WTC11 (cell line): ENCODE measurements at regions not wholly inside any gene's neighbourhood (a gene's known extent, or its start where the extent isn't known, plus 50 kb on each side); places are given as distances from the start of the nearest gene placed in this dataset.
A peak's percentile ranks its signal among the peaks of the same experiment; 100 is the strongest.

Source experiments
- ATAC-seq: fragments of 200-7000 bp; cut with Tn5 transposase; 2 replicates; pipeline ENCODE4 v1.10.0; 2021; ENCODE audit warnings: mild to moderate bottlenecking, moderate library complexity
- CTCF ChIA-PET: fragments of 300-600 bp; sonication (Branson Sonifier 250); formaldehyde crosslinking; loops from one replicate; lab custom pipeline; 2021; ENCODE audit warnings: antibody characterized with exemption; lab: Charles Lee
- POLR2A ChIA-PET: fragments of 350-600 bp; sonication (Branson Sonifier 250); formaldehyde crosslinking; loops from one replicate; lab custom pipeline; 2021; ENCODE audit warnings: antibody characterized with exemption; lab: Charles Lee
- DNase-seq: peaks from one replicate; pipeline ENCODE4 v3.0.0; 2021; ENCODE audit warnings: low spot score
- H3K27ac Mint-ChIP-seq: 2 replicates; pipeline ENCODE4 v1.8.0; 2021; ENCODE audit warnings: mixed read lengths
- H3K27me3 Mint-ChIP-seq: 2 replicates; pipeline ENCODE4 v1.8.0; 2021; ENCODE audit warnings: low read depth, mild to moderate bottlenecking, moderate library complexity, mixed read lengths
- H3K36me3 Mint-ChIP-seq: 2 replicates; pipeline ENCODE4 v1.8.0; 2021; ENCODE audit warnings: mixed read lengths
- H3K4me1 Mint-ChIP-seq: 2 replicates; pipeline ENCODE4 v1.8.0; 2022; ENCODE audit warnings: mixed read lengths
- H3K4me3 Mint-ChIP-seq: 2 replicates; pipeline ENCODE4 v1.8.0; 2021; ENCODE audit warnings: mild to moderate bottlenecking, moderate library complexity, mixed read lengths
- H3K9me3 Mint-ChIP-seq: 2 replicates; pipeline ENCODE4 v1.8.0; 2021; ENCODE audit warnings: mixed read lengths
- CREB1 ChIP-seq: sonication (generic); formaldehyde crosslinking; IDR thresholded peaks from 2 replicates; pipeline ENCODE4 v1.8.0; 2023; ENCODE audit warnings: mild to moderate bottlenecking, missing genetic modification reagents
- FOXJ3 ChIP-seq: sonication (generic); formaldehyde crosslinking; IDR thresholded peaks from 2 replicates; pipeline ENCODE4 v1.9.0; 2021; ENCODE audit warnings: missing genetic modification reagents, mild to moderate bottlenecking, borderline replicate concordance
- FOXK1 ChIP-seq: sonication (generic); formaldehyde crosslinking; IDR thresholded peaks from 2 replicates; pipeline ENCODE4 v1.8.0; 2022; ENCODE audit warnings: mild to moderate bottlenecking, moderate library complexity, missing genetic modification reagents
- GRHL2 ChIP-seq: fragments of 250-450 bp; sonication (Bioruptor Pico); IDR thresholded peaks from 2 replicates; pipeline ENCODE4 v1.8.0; 2022; ENCODE audit warnings: mild to moderate bottlenecking, moderate library complexity; ENCODE audit not compliant: insufficient replicate concordance, severe bottlenecking
- GTF2I ChIP-seq: fragments of 250-450 bp; sonication (Bioruptor Pico); conservative IDR thresholded peaks from 2 replicates; pipeline ENCODE4 v1.4.0; 2021; ENCODE audit warnings: mild to moderate bottlenecking
- JUN ChIP-seq: sonication (generic); formaldehyde crosslinking; IDR thresholded peaks from 2 replicates; pipeline ENCODE4 v1.8.0; 2023; ENCODE audit warnings: mild to moderate bottlenecking, missing genetic modification reagents
- MYBL2 ChIP-seq: sonication (generic); formaldehyde crosslinking; IDR thresholded peaks from 2 replicates; pipeline ENCODE4 v1.8.1; 2023; ENCODE audit warnings: mild to moderate bottlenecking, moderate library complexity, missing genetic modification reagents
- NFATC4 ChIP-seq: fragments of 250-450 bp; sonication (Bioruptor Pico); IDR thresholded peaks from 2 replicates; pipeline ENCODE4 v1.9.0; 2021; ENCODE audit warnings: mild to moderate bottlenecking
- OVOL2 ChIP-seq: fragments of 250-450 bp; sonication (Bioruptor Pico); IDR thresholded peaks from 2 replicates; pipeline ENCODE4 v1.9.0; 2021; ENCODE audit warnings: mild to moderate bottlenecking, borderline replicate concordance
- TCF7 ChIP-seq: sonication (generic); formaldehyde crosslinking; IDR thresholded peaks from 2 replicates; pipeline ENCODE4 v1.8.0; 2022; ENCODE audit warnings: mild to moderate bottlenecking, low read depth, missing genetic modification reagents, moderate library complexity
- TP53 ChIP-seq: sonication (generic); formaldehyde crosslinking; IDR thresholded peaks from 2 replicates; pipeline ENCODE4 v1.8.1; 2023; ENCODE audit warnings: mild to moderate bottlenecking, missing genetic modification reagents
- ZNF138 ChIP-seq: sonication (generic); formaldehyde crosslinking; conservative IDR thresholded peaks from 2 replicates; pipeline ENCODE4 v1.8.1; 2022; ENCODE audit warnings: mild to moderate bottlenecking, moderate library complexity, missing genetic modification reagents
- ZNF263 ChIP-seq: sonication (generic); formaldehyde crosslinking; IDR thresholded peaks from 2 replicates; pipeline ENCODE4 v1.8.1; 2022; ENCODE audit warnings: low read depth, mild to moderate bottlenecking, moderate library complexity, missing genetic modification reagents
- TF ChIP-seq, protein P1 (sequence below): sonication (generic); formaldehyde crosslinking; IDR thresholded peaks from 2 replicates; pipeline ENCODE4 v1.8.1; 2023; ENCODE audit warnings: mild to moderate bottlenecking, missing genetic modification reagents, moderate library complexity
- TF ChIP-seq, protein P2 (sequence below): sonication (generic); formaldehyde crosslinking; IDR thresholded peaks from 2 replicates; pipeline ENCODE4 v1.8.0; 2022; ENCODE audit warnings: missing genetic modification reagents
- TF ChIP-seq, protein P3 (sequence below): sonication (generic); formaldehyde crosslinking; IDR thresholded peaks from 2 replicates; pipeline ENCODE4 v1.8.1; 2022; ENCODE audit warnings: mild to moderate bottlenecking, missing genetic modification reagents, moderate library complexity, borderline replicate concordance
- TF ChIP-seq, protein P4 (sequence below): fragments of 250-450 bp; sonication (Bioruptor Pico); IDR thresholded peaks from 2 replicates; pipeline ENCODE4 v1.8.0; 2021; ENCODE audit warnings: mild to moderate bottlenecking
- TF ChIP-seq, protein P5 (sequence below): sonication (generic); formaldehyde crosslinking; conservative IDR thresholded peaks from 2 replicates; pipeline ENCODE4 v1.8.1; 2022; ENCODE audit warnings: mild to moderate bottlenecking, missing genetic modification reagents
- TF ChIP-seq, protein P6 (sequence below): sonication (generic); formaldehyde crosslinking; IDR thresholded peaks from 2 replicates; pipeline ENCODE4 v1.8.1; 2022; ENCODE audit warnings: missing genetic modification reagents, borderline replicate concordance

DNA sequence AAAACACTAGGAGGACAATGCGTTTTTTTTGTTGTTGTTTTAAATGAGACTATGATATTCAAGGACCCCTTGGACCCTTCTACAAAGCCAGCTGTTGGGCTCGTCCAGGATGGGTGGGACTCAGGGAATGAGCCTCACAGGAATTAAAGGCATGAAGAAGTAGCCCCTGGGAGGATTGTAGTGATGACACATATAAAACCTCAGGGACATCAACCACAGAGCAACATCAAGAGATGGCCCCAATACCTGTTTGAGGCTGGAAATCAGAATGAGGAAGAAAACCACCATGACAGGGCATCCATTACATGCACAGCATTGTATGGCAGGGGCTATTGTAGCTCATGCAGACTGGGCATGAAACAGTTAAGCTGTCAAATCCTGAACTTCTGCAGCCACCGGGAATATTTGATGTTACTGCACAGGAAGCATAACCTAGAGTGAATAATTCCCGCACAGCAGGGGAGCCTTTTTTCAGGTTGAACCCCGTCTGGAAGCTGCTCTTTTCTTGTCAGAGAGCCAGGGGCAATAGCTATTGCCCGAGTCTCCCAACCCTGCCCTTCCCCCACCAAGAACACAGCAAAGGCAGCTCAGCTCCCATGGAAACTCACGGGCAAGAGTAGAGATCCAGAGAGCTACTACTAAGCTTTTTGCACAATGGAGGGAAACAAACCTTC lies 140.2 kb upstream of the FGGY start:
- ChIA-PET POLR2A (no interaction called here), CTCF (interaction anchor here (0.6 to 1.3 kb wide), 3 partner anchors 22 to 446 kb away, joined by 3 to 4 read pairs (median 3); no protein-coding TSS in a partner anchor)
- H3K4me3 Mint-ChIP-seq = no peak overlapping the region
- H3K36me3 Mint-ChIP-seq = peaks cover 23% of the 10 kb centered on the region
- H3K9me3 Mint-ChIP-seq = peaks cover 21% of the 10 kb centered on the region
- peak overlapping the region; percentile 70; the same call in 1 of the 2 replicates for H3K27ac Mint-ChIP-seq
- peaks cover 41% of the 10 kb centered on the region for H3K4me1 Mint-ChIP-seq
- TF ChIP-seq, protein P1, sequence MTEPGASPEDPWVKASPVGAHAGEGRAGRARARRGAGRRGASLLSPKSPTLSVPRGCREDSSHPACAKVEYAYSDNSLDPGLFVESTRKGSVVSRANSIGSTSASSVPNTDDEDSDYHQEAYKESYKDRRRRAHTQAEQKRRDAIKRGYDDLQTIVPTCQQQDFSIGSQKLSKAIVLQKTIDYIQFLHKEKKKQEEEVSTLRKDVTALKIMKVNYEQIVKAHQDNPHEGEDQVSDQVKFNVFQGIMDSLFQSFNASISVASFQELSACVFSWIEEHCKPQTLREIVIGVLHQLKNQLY (CRISPR knock-in tag) = no peak
- no peak for TF ChIP-seq GTF2I (CRISPR knock-in tag)
- TF ChIP-seq TP53 (CRISPR knock-in tag) = no peak
- TF ChIP-seq MYBL2 (CRISPR knock-in tag) = no peak
- no peak for TF ChIP-seq JUN (CRISPR knock-in tag)
- TF ChIP-seq FOXJ3 (CRISPR knock-in tag) = no peak
- TF ChIP-seq CREB1 = no peak
- TF ChIP-seq NFATC4 (CRISPR knock-in tag) = no peak
- no peak for TF ChIP-seq ZNF263 (CRISPR knock-in tag)
- TF ChIP-seq, protein P2, sequence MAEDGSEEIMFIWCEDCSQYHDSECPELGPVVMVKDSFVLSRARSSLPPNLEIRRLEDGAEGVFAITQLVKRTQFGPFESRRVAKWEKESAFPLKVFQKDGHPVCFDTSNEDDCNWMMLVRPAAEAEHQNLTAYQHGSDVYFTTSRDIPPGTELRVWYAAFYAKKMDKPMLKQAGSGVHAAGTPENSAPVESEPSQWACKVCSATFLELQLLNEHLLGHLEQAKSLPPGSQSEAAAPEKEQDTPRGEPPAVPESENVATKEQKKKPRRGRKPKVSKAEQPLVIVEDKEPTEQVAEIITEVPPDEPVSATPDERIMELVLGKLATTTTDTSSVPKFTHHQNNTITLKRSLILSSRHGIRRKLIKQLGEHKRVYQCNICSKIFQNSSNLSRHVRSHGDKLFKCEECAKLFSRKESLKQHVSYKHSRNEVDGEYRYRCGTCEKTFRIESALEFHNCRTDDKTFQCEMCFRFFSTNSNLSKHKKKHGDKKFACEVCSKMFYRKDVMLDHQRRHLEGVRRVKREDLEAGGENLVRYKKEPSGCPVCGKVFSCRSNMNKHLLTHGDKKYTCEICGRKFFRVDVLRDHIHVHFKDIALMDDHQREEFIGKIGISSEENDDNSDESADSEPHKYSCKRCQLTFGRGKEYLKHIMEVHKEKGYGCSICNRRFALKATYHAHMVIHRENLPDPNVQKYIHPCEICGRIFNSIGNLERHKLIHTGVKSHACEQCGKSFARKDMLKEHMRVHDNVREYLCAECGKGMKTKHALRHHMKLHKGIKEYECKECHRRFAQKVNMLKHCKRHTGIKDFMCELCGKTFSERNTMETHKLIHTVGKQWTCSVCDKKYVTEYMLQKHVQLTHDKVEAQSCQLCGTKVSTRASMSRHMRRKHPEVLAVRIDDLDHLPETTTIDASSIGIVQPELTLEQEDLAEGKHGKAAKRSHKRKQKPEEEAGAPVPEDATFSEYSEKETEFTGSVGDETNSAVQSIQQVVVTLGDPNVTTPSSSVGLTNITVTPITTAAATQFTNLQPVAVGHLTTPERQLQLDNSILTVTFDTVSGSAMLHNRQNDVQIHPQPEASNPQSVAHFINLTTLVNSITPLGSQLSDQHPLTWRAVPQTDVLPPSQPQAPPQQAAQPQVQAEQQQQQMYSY (CRISPR knock-in tag) = no peak
- TF ChIP-seq, protein P3, sequence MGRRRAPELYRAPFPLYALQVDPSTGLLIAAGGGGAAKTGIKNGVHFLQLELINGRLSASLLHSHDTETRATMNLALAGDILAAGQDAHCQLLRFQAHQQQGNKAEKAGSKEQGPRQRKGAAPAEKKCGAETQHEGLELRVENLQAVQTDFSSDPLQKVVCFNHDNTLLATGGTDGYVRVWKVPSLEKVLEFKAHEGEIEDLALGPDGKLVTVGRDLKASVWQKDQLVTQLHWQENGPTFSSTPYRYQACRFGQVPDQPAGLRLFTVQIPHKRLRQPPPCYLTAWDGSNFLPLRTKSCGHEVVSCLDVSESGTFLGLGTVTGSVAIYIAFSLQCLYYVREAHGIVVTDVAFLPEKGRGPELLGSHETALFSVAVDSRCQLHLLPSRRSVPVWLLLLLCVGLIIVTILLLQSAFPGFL = no peak
- no peak for TF ChIP-seq GRHL2 (CRISPR knock-in tag)
- TF ChIP-seq, protein P4, sequence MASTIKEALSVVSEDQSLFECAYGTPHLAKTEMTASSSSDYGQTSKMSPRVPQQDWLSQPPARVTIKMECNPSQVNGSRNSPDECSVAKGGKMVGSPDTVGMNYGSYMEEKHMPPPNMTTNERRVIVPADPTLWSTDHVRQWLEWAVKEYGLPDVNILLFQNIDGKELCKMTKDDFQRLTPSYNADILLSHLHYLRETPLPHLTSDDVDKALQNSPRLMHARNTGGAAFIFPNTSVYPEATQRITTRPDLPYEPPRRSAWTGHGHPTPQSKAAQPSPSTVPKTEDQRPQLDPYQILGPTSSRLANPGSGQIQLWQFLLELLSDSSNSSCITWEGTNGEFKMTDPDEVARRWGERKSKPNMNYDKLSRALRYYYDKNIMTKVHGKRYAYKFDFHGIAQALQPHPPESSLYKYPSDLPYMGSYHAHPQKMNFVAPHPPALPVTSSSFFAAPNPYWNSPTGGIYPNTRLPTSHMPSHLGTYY = no peak
- TF ChIP-seq FOXK1 (CRISPR knock-in tag) = no peak
- TF ChIP-seq OVOL2 (CRISPR knock-in tag) = no peak
- no peak for TF ChIP-seq TCF7 (CRISPR knock-in tag)
- TF ChIP-seq ZNF138 (CRISPR knock-in tag) = no peak
- TF ChIP-seq, protein P5, sequence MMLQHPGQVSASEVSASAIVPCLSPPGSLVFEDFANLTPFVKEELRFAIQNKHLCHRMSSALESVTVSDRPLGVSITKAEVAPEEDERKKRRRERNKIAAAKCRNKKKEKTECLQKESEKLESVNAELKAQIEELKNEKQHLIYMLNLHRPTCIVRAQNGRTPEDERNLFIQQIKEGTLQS (CRISPR knock-in tag) = no peak
- TF ChIP-seq, protein P6, sequence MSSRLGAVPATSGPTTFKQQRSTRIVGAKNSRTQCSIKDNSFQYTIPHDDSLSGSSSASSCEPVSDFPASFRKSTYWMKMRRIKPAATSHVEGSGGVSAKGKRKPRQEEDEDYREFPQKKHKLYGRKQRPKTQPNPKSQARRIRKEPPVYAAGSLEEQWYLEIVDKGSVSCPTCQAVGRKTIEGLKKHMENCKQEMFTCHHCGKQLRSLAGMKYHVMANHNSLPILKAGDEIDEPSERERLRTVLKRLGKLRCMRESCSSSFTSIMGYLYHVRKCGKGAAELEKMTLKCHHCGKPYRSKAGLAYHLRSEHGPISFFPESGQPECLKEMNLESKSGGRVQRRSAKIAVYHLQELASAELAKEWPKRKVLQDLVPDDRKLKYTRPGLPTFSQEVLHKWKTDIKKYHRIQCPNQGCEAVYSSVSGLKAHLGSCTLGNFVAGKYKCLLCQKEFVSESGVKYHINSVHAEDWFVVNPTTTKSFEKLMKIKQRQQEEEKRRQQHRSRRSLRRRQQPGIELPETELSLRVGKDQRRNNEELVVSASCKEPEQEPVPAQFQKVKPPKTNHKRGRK (CRISPR knock-in tag) = no peak
- H3K27me3 Mint-ChIP-seq = no peaks in the 10 kb centered on the region
- peak; percentile 86 for ATAC-seq
- peak; percentile 32 for DNase-seq
